Right lobe of liver (tissue), 4 donors: ENCODE measurements at regions not wholly inside any gene's neighbourhood (a gene's known extent, or its start where the extent isn't known, plus 50 kb on each side); places are given as distances from the start of the nearest gene placed in this dataset.

Experiments
- POLR2A ChIP-seq: fragments of 450-650 bp; IDR thresholded peaks from one replicate; pipeline ENCODE4 v1.6.1; 2017; ENCODE audit warnings: antibody characterized with exemption, mild to moderate bottlenecking
- TF ChIP-seq, protein P1 (sequence below), 4 donors: fragments of 200-600 bp in 3 of 4; fragments of 450-650 bp in 1 of 4; IDR thresholded peaks; one replicate each; pipeline versions ENCODE4 v1.5.1 to v1.8.0; 2016 to 2022; ENCODE audit warnings: antibody characterized with exemption in 4 of 4, mild to moderate bottlenecking in 2 of 4
- donor health status: DM: no; HTN: no; CAD: no.
- donor health status: DM: no; HTN: no; CAD: no.
- donor health status: DM: no; HTN: yes; CAD: no.

DNA sequence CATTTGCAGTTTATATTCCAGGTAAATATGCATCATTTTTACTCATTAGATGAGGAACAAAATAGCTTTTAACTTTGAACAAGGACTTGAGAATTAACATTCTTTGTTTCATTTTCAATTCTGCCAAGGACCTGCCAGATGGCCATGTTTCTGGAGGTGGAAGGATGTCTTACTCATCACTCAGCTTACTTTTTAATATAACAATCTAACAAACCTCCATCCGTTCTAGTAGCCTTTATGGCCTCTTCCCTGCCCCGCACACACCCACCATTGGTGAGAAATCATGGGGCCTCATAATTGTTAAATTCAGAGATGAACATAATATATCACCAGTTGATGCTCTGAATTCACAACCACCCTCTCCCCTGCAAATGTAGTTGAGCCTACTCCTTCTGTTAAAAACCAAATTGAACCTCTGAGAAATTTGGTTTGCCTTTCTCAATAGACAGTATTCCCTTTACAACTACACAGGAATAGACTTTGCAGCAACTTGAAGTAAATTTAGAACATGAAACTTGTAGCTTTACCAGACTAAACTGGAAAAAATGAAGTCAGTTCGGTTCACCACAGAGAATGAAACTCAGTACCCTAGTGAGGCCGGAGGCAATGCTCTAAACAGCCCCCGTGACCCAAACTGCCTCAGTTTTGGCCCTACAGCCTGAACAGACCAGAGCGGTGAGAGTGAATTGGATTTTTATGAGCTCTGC lies 50.1 kb upstream of the ACSL4 start:
- TF ChIP-seq, protein P1, sequence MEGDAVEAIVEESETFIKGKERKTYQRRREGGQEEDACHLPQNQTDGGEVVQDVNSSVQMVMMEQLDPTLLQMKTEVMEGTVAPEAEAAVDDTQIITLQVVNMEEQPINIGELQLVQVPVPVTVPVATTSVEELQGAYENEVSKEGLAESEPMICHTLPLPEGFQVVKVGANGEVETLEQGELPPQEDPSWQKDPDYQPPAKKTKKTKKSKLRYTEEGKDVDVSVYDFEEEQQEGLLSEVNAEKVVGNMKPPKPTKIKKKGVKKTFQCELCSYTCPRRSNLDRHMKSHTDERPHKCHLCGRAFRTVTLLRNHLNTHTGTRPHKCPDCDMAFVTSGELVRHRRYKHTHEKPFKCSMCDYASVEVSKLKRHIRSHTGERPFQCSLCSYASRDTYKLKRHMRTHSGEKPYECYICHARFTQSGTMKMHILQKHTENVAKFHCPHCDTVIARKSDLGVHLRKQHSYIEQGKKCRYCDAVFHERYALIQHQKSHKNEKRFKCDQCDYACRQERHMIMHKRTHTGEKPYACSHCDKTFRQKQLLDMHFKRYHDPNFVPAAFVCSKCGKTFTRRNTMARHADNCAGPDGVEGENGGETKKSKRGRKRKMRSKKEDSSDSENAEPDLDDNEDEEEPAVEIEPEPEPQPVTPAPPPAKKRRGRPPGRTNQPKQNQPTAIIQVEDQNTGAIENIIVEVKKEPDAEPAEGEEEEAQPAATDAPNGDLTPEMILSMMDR (IDR thresholded peaks at IDR 0.05) = no peak
- TF ChIP-seq POLR2A = no peak
